ENCODE measurements at regions not wholly inside any gene's neighbourhood (a gene's known extent, or its start where the extent isn't known, plus 50 kb on each side); places are given as distances from the start of the nearest gene placed in this dataset.

GRCh38 chr4:106766519-106766918 is 269.6 kb downstream of the DKK2 start:
- no peak for DNase-seq

GRCh38 chr4:106764774-106765173 is 271.3 kb downstream of the DKK2 start:
- no peak for DNase-seq

GRCh38 chr4:106762666-106763443 is 273.3 kb downstream of the DKK2 start:
- no peak for DNase-seq

- DNase-seq, result no peak
Measured at GRCh38 chr4:106753426-106753825, 282.7 kb downstream of the DKK2 start.

GRCh38 chr4:106746451-106746850 is 289.7 kb downstream of the DKK2 start:
- no peak for DNase-seq

- DNase-seq, result no peak
Measured at GRCh38 chr4:106738121-106738520, 298.0 kb downstream of the DKK2 start.

GRCh38 chr4:106718548-106718947 is 317.6 kb downstream of the DKK2 start:
- no peak for DNase-seq

GRCh38 chr4:106717091-106717490 is 319.0 kb downstream of the DKK2 start:
- no peak for DNase-seq

GRCh38 chr4:106715825-106716224 is 320.3 kb downstream of the DKK2 start:
- DNase-seq, result no peak

GRCh38 chr4:106708464-106708816 is 327.7 kb downstream of the DKK2 start:
- no peak for DNase-seq

- no peak for DNase-seq
Measured at GRCh38 chr4:106707776-106708463, 328.2 kb downstream of the DKK2 start.

- DNase-seq, result no peak
Measured at GRCh38 chr4:106704253-106704870, 331.8 kb downstream of the DKK2 start.

GRCh38 chr4:106700321-106700720 is 331.7 kb upstream of the GIMD1 start:
- DNase-seq, result no peak

GRCh38 chr4:106698621-106699195 is 330.1 kb upstream of the GIMD1 start:
- DNase-seq, result no peak

GRCh38 chr4:106695501-106696262 is 327.1 kb upstream of the GIMD1 start:
- no peak for DNase-seq

GRCh38 chr4:106694232-106694631 is 325.7 kb upstream of the GIMD1 start:
- DNase-seq, result no peak

GRCh38 chr4:106691749-106692148 is 323.2 kb upstream of the GIMD1 start:
- DNase-seq, result no peak

GRCh38 chr4:106690487-106690886 is 321.9 kb upstream of the GIMD1 start:
- no peak for DNase-seq

- DNase-seq, result no peak
Measured at GRCh38 chr4:106687026-106687425, 318.4 kb upstream of the GIMD1 start.

GRCh38 chr4:106681381-106681921 is 312.9 kb upstream of the GIMD1 start:
- DNase-seq, result no peak

- DNase-seq, result no peak
Measured at GRCh38 chr4:106679063-106679462, 310.5 kb upstream of the GIMD1 start.

- no peak for DNase-seq
Measured at GRCh38 chr4:106677213-106677612, 308.6 kb upstream of the GIMD1 start.
